BE2C (cell line): ENCODE measurements at regions not wholly inside any gene's neighbourhood (a gene's known extent, or its start where the extent isn't known, plus 50 kb on each side); places are given as distances from the start of the nearest gene placed in this dataset.

ENCODE experiments used
- DNase-seq: peaks from one replicate; pipeline ENCODE4 v3.0.0-alpha.2; 2020
- H3K27me3 ChIP-seq: fragments of 250-450 bp; sonication (Bioruptor Pico); 2 replicates; pipeline ENCODE4 v1.5.1; 2020; ENCODE audit warnings: mild to moderate bottlenecking
- H3K36me3 ChIP-seq: fragments of 250-450 bp; sonication (Bioruptor Pico); 2 replicates; pipeline ENCODE4 v1.5.1; 2020; ENCODE audit warnings: mild to moderate bottlenecking
- H3K4me1 ChIP-seq: fragments of 250-450 bp; sonication (Bioruptor Pico); 2 replicates; pipeline ENCODE4 v1.5.1; 2020
- H3K4me3 ChIP-seq: 2 replicates; pipeline ENCODE4 v1.5.1; 2011; ENCODE audit warnings: low read depth, low read length
- H3K9me3 ChIP-seq: fragments of 250-450 bp; sonication (Bioruptor Pico); 2 replicates; pipeline ENCODE4 v1.5.1; 2020
- TF ChIP-seq, protein P1 (sequence below): IDR thresholded peaks from 2 replicates; pipeline ENCODE4 v1.5.1; 2012; ENCODE audit warnings: mild to moderate bottlenecking, low read depth, low read length

DNA sequence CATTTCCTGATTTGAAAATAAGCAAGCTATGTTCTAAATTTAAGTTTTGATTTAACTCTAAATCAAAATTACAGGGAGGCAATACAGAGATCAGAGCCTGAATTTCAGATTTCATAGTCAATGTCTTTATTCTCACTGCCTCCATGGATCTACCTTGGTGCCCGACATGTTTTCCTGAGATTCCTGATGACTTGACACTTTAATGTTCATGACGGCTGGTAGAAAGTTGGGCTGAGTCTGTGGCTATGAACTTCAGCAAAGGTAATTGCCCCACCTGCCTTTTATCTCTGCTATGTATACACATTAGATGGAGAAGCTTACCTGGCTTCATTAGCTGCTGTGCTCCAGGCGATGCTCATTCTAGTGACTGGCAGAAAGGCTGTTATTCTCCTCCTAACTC, 1390.5 kb upstream of the CELF4 start:
- DNase-seq, result no peak
- TF ChIP-seq, protein P1, sequence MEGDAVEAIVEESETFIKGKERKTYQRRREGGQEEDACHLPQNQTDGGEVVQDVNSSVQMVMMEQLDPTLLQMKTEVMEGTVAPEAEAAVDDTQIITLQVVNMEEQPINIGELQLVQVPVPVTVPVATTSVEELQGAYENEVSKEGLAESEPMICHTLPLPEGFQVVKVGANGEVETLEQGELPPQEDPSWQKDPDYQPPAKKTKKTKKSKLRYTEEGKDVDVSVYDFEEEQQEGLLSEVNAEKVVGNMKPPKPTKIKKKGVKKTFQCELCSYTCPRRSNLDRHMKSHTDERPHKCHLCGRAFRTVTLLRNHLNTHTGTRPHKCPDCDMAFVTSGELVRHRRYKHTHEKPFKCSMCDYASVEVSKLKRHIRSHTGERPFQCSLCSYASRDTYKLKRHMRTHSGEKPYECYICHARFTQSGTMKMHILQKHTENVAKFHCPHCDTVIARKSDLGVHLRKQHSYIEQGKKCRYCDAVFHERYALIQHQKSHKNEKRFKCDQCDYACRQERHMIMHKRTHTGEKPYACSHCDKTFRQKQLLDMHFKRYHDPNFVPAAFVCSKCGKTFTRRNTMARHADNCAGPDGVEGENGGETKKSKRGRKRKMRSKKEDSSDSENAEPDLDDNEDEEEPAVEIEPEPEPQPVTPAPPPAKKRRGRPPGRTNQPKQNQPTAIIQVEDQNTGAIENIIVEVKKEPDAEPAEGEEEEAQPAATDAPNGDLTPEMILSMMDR, result no peak
- Histone ChIP-seq H3K9me3 (no peaks in the 10 kb centered on the region), H3K36me3 (no peaks in the 10 kb centered on the region), H3K4me3 (no peak overlapping the region), H3K4me1 (no peaks in the 10 kb centered on the region), H3K27me3 (no peaks in the 10 kb centered on the region)

- Histone ChIP-seq H3K4me3 (no peak overlapping the region), H3K9me3 (no peaks in the 10 kb centered on the region), H3K27me3 (no peaks in the 10 kb centered on the region), H3K36me3 (no peaks in the 10 kb centered on the region), H3K4me1 (no peaks in the 10 kb centered on the region)
- DNase-seq, result no peak
- TF ChIP-seq, protein P1, result no peak
Observed at GRCh38 chr18:38951633-38952032, 1386.0 kb upstream of the CELF4 start.

GRCh38 chr18:38948436-38948835, 1382.8 kb upstream of the CELF4 start:
- no peaks in the 10 kb centered on the region for H3K27me3 ChIP-seq
- no peaks in the 10 kb centered on the region for H3K4me1 ChIP-seq
- DNase-seq, result no peak
- TF ChIP-seq, protein P1, result no peak
- no peaks in the 10 kb centered on the region for H3K9me3 ChIP-seq
- no peak overlapping the region for H3K4me3 ChIP-seq
- no peaks in the 10 kb centered on the region for H3K36me3 ChIP-seq

GRCh38 chr18:38944446-38945024, 1378.9 kb upstream of the CELF4 start:
- Histone ChIP-seq H3K36me3 (no peaks in the 10 kb centered on the region), H3K27me3 (no peaks in the 10 kb centered on the region), H3K9me3 (no peaks in the 10 kb centered on the region), H3K4me1 (no peaks in the 10 kb centered on the region), H3K4me3 (no peak overlapping the region)
- DNase-seq, result no peak
- TF ChIP-seq, protein P1, result no peak

GRCh38 chr18:38941711-38942561, 1376.3 kb upstream of the CELF4 start:
- TF ChIP-seq, protein P1, result no peak
- no peaks in the 10 kb centered on the region for H3K27me3 ChIP-seq
- H3K4me1 ChIP-seq, result no peaks in the 10 kb centered on the region
- H3K36me3 ChIP-seq, result no peaks in the 10 kb centered on the region
- H3K9me3 ChIP-seq, result no peaks in the 10 kb centered on the region
- H3K4me3 ChIP-seq, result no peak overlapping the region
- no peak for DNase-seq

DNA sequence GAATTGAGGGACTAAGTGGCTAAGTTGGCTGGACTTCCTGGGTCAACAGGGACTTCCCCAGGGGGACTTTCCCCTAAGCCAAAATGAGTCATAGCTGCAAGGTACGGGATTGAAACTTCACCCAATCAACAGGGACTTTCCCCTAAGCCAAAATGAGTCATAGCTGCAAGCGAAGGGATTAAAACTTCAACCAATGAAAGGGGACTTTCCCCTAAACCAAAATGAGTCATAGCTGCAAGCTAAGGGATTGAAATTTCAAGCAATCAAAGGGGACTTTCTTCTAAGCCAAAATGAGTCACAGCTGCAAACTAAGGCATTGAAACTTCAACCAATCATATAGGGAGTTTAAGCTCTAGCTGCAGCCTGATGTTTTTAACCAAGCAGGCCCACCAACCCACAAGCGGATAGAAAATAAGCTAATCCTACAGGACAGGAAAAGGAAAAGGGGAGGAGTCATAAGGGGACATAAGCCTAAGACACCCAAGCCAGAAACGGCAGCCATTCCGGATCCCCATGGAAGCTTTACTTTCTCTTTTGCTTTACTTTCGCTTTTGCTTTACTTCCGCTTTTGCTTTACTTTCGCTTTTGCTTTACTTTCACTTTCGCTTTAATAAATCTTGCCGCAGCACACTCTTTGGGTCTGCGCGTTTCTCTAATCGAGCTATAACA, 1375.4 kb upstream of the CELF4 start:
- H3K4me3 ChIP-seq, result no peak overlapping the region
- no peak for DNase-seq
- H3K36me3 ChIP-seq, result no peaks in the 10 kb centered on the region
- TF ChIP-seq, protein P1, result no peak
- no peaks in the 10 kb centered on the region for H3K4me1 ChIP-seq
- no peaks in the 10 kb centered on the region for H3K9me3 ChIP-seq
- H3K27me3 ChIP-seq, result no peaks in the 10 kb centered on the region
